Ascending aorta (tissue), 2 donors: ENCODE measurements at regions not wholly inside any gene's neighbourhood (a gene's known extent, or its start where the extent isn't known, plus 50 kb on each side); places are given as distances from the start of the nearest gene placed in this dataset.

Experiments used
- DNase-seq, 2 donors: peaks; one replicate each; pipeline ENCODE4 v3.0.0-alpha.2; 2019; ENCODE audit warnings: low spot score in 2 of 2
- H3K27ac ChIP-seq, 2 donors: fragments of 200-600 bp; sonication (generic); one replicate each; pipeline ENCODE4 v1.5.1; 2016 to 2017; ENCODE audit warnings: mild to moderate bottlenecking in 1 of 2
- H3K27me3 ChIP-seq: fragments of 200-600 bp; sonication (generic); one replicate; pipeline ENCODE4 v1.5.1; 2017
- H3K36me3 ChIP-seq, 2 donors: fragments of 200-600 bp; sonication (generic); one replicate each; pipeline ENCODE4 v1.5.1; 2016
- H3K4me1 ChIP-seq, 2 donors: fragments of 200-600 bp; sonication (generic); one replicate each; pipeline ENCODE4 v1.5.1; 2016 to 2017; ENCODE audit warnings: mild to moderate bottlenecking in 1 of 2
- H3K4me3 ChIP-seq, 2 donors: fragments of 200-600 bp; sonication (generic); one replicate each; pipeline ENCODE4 v1.5.1; 2016 to 2017; ENCODE audit warnings: mild to moderate bottlenecking in 1 of 2
- H3K9me3 ChIP-seq, 2 donors: fragments of 200-600 bp; sonication (generic); one replicate each; pipeline ENCODE4 v1.5.1; 2016
- intact Hi-C: fragments of 100-400 bp; cut with DNase I; formaldehyde crosslinking; loops from one replicate; pipeline ENCODE4 v1.15.1; 2023
- TF ChIP-seq, protein P1 (sequence below), 3 experiments: fragments of 200-600 bp in 2 of 3; fragments of 450-650 bp in 1 of 3; sonication (generic) in 2 of 3; IDR thresholded peaks; one replicate each; pipeline ENCODE4 v1.5.1; 2016 to 2019; ENCODE audit warnings: antibody characterized with exemption in 3 of 3, mild to moderate bottlenecking in 1 of 3, moderate library complexity in 1 of 3

DNA sequence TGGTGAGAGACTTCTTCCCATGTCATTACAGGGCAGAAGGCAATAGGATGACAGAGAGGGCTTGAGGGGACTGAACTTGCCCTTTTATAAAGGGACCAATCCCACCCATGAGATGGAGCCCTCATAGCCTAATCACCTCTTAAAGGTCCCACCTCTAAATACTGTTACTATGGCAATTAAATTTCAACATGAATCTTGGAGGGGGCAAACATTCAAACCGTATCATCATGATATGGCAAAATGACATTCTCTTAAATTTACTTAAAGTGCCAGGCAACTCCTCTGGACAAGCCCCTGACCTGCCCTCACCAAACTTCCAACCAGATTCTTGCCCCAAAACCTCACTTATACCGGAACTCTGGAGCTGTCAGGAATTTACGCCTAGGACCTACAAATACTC lies 100.8 kb upstream of the OR5AK2 start:
- intact Hi-C loops = no loop called here
- Histone ChIP-seq H3K9me3 (no peaks in the 10 kb centered on the region), H3K36me3 (no peaks in the 10 kb centered on the region), H3K4me3 (no peak overlapping the region), H3K4me1 (no peaks in the 10 kb centered on the region), H3K27ac (no peak overlapping the region), H3K27me3 (no peaks in the 10 kb centered on the region)
- TF ChIP-seq, protein P1, sequence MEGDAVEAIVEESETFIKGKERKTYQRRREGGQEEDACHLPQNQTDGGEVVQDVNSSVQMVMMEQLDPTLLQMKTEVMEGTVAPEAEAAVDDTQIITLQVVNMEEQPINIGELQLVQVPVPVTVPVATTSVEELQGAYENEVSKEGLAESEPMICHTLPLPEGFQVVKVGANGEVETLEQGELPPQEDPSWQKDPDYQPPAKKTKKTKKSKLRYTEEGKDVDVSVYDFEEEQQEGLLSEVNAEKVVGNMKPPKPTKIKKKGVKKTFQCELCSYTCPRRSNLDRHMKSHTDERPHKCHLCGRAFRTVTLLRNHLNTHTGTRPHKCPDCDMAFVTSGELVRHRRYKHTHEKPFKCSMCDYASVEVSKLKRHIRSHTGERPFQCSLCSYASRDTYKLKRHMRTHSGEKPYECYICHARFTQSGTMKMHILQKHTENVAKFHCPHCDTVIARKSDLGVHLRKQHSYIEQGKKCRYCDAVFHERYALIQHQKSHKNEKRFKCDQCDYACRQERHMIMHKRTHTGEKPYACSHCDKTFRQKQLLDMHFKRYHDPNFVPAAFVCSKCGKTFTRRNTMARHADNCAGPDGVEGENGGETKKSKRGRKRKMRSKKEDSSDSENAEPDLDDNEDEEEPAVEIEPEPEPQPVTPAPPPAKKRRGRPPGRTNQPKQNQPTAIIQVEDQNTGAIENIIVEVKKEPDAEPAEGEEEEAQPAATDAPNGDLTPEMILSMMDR (IDR thresholded peaks at IDR 0.05) = no peak
- DNase-seq = no peak

DNA sequence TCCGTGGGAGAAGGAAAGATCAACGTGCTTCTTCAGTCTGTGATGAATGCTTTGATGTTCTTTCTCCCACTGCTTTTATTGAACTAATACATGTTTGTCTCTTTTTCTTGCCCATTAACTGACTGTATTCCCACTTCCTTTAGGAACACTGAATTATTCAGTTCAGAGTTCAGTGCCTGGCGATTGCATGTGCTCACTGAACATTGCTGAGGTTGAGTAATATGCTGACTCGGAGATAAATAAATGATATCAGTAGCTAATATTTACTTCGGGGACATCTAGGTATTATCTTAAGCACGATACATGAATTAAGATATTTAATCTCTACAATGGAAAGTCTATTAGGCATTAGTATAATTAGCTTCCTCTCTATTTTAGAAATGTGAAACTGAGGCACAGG lies 102.3 kb upstream of the OR5AK2 start:
- H3K4me1 ChIP-seq = no peaks in the 10 kb centered on the region
- H3K27ac ChIP-seq = no peak overlapping the region
- H3K9me3 ChIP-seq = no peaks in the 10 kb centered on the region
- no peaks in the 10 kb centered on the region for H3K36me3 ChIP-seq
- DNase-seq = no peak
- H3K4me3 ChIP-seq = no peak overlapping the region
- H3K27me3 ChIP-seq = no peaks in the 10 kb centered on the region
- intact Hi-C loops = no loop called here
- TF ChIP-seq, protein P1 (IDR thresholded peaks at IDR 0.05) = no peak

DNA sequence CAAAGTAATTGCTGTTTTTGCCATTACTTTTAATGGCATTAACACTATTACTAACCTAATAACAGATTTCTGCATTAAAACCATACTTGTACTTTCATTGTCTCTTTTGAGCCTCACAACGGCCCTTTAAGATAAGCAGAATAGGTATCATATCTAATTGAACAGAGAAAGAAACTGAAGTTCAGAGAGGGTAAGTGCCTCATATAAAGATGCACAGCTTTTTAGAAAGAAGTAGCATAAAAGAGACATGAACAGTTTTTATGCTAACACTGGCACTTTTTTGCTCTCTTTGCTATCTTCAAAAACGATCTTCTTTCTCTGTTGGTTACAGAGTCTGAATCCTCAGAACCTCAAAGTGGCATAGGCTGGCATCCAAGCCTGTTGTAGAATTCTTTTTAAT lies 102.9 kb upstream of the OR5AK2 start:
- DNase-seq = no peak
- Histone ChIP-seq H3K36me3 (no peaks in the 10 kb centered on the region), H3K9me3 (no peaks in the 10 kb centered on the region), H3K27me3 (no peaks in the 10 kb centered on the region), H3K4me3 (no peak overlapping the region), H3K4me1 (no peaks in the 10 kb centered on the region), H3K27ac (no peak overlapping the region)
- intact Hi-C loops = no loop called here
- TF ChIP-seq, protein P1 (IDR thresholded peaks at IDR 0.05) = no peak

DNA sequence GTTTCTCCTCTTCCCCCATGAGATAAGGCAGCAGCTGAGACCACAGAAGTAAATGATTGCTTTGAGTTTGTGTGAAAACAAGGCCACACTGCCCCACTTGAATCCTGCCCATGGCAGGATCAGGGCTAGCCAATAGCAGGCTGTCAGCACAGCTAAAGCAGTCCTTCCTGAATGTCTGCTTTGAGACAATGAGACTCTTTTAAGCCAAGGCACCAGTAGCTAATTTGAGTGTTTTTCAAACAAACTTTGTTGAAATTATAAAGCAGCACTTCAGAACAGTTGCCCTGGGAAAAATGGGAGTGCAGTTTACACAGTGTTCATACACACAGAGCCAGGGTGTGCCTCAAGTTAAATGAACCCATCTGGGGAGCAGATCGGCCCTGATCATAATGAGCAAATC lies 103.5 kb upstream of the OR5AK2 start:
- Histone ChIP-seq H3K4me1 (no peaks in the 10 kb centered on the region), H3K36me3 (no peaks in the 10 kb centered on the region), H3K27me3 (no peaks in the 10 kb centered on the region), H3K4me3 (no peak overlapping the region), H3K27ac (no peak overlapping the region), H3K9me3 (no peaks in the 10 kb centered on the region)
- intact Hi-C loops = no loop called here
- no peak for DNase-seq
- TF ChIP-seq, protein P1 (IDR thresholded peaks at IDR 0.05) = no peak

DNA sequence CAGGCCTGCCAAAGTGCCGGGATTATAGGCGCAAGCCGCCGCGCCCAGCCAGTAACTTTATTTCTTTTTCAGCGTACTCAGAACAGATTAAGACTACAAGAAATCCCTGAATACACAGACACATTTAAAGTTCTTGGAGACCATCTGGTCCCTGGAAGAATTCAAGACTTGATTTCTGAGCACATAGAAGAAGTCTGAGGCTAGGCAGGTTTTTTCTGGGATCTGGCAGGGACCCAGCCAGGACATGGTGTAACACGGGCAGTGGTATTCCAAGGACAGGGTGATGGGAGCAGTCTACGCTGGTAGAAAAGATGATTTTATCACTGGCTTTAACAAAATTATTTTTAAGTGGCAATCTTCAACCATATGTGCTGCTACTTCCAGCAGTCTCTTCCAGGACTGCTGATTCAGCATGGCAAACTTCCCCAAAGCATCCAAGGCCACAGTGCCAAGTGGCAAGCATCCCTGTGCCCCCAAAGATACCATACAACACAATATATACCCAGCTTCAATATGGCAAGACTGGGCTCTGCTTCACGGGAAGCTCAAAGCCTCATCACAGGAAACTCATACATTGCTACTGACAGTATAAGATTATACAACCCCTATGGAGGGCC lies 105.2 kb upstream of the OR5AK2 start:
- no peaks in the 10 kb centered on the region for H3K9me3 ChIP-seq
- no peaks in the 10 kb centered on the region for H3K27me3 ChIP-seq
- DNase-seq = no peak
- H3K4me3 ChIP-seq = no peak overlapping the region
- no peaks in the 10 kb centered on the region for H3K4me1 ChIP-seq
- no peak overlapping the region for H3K27ac ChIP-seq
- intact Hi-C loops = no loop called here
- TF ChIP-seq, protein P1 (IDR thresholded peaks at IDR 0.05) = no peak
- no peaks in the 10 kb centered on the region for H3K36me3 ChIP-seq
